ENCODE measurements at regions not wholly inside any gene's neighbourhood (a gene's known extent, or its start where the extent isn't known, plus 50 kb on each side); places are given as distances from the start of the nearest gene placed in this dataset.
A peak's percentile ranks its signal among the peaks of the same experiment; 100 is the strongest.

GRCh38 chr3:194058189-194058571 is 77.8 kb upstream of the HES1 start:
- H3K36me3 ChIP-seq = no peaks in the 10 kb centered on the region
- DNase-seq (ENCODE audit: low spot score) = peak; percentile 56
- H3K4me3 ChIP-seq = peak overlapping the region in 1 of 2 donors; percentile 16
- no peaks in the 10 kb centered on the region for H3K4me1 ChIP-seq (replicated peaks)
- no peaks in the 10 kb centered on the region for H3K27me3 ChIP-seq (replicated peaks; ENCODE audit: insufficient read depth)
- intact Hi-C loops (cut with DNase I) = no loop called here
- no peaks in the 10 kb centered on the region for H3K9me3 ChIP-seq
- 7% methylated on average over 16 of the region's 31 CpGs for WGBS
- TF ChIP-seq CTCF (IDR thresholded peaks at IDR 0.05) (no peak), POLR2A (IDR thresholded peaks at IDR 0.05) (no peak), POLR2AphosphoS5 (IDR thresholded peaks at IDR 0.05) (peak; percentile 31)
- no peak overlapping the region for H3K27ac ChIP-seq

- 72% methylated on average over 1 of the region's 1 CpG for WGBS
- H3K4me3 ChIP-seq = no peak overlapping the region
- TF ChIP-seq POLR2AphosphoS5 (IDR thresholded peaks at IDR 0.05) (no peak), POLR2A (IDR thresholded peaks at IDR 0.05) (no peak), CTCF (IDR thresholded peaks at IDR 0.05) (no peak)
- H3K27ac ChIP-seq = no peak overlapping the region
- H3K4me1 ChIP-seq (replicated peaks) = no peaks in the 10 kb centered on the region
- no peaks in the 10 kb centered on the region for H3K36me3 ChIP-seq
- H3K9me3 ChIP-seq = no peaks in the 10 kb centered on the region
- H3K27me3 ChIP-seq (replicated peaks; ENCODE audit: insufficient read depth) = no peaks in the 10 kb centered on the region
- intact Hi-C loops (cut with DNase I) = no loop called here
- no peak for DNase-seq (ENCODE audit: low spot score)
Observed at GRCh38 chr3:194058753-194059152, 77.2 kb upstream of the HES1 start.

GRCh38 chr3:194061421-194062030 is 74.4 kb upstream of the HES1 start:
- H3K27me3 ChIP-seq (replicated peaks; ENCODE audit: insufficient read depth) = no peaks in the 10 kb centered on the region
- no peak overlapping the region for H3K4me3 ChIP-seq
- no peak for TF ChIP-seq POLR2A (IDR thresholded peaks at IDR 0.05)
- TF ChIP-seq POLR2AphosphoS5 (IDR thresholded peaks at IDR 0.05) = no peak
- no peak for TF ChIP-seq CTCF (IDR thresholded peaks at IDR 0.05)
- no peak overlapping the region for H3K27ac ChIP-seq
- H3K36me3 ChIP-seq = no peaks in the 10 kb centered on the region
- no peaks in the 10 kb centered on the region for H3K9me3 ChIP-seq
- no peaks in the 10 kb centered on the region for H3K4me1 ChIP-seq (replicated peaks)
- no peak for DNase-seq (ENCODE audit: low spot score)
- WGBS = 99% methylated on average over 3 of the region's 3 CpGs
- intact Hi-C loops (cut with DNase I) = no loop called here

GRCh38 chr3:194062830-194063229 is 73.1 kb upstream of the HES1 start:
- H3K36me3 ChIP-seq = no peaks in the 10 kb centered on the region
- TF ChIP-seq CTCF (IDR thresholded peaks at IDR 0.05) (no peak), POLR2A (IDR thresholded peaks at IDR 0.05) (no peak), POLR2AphosphoS5 (IDR thresholded peaks at IDR 0.05) (no peak)
- H3K9me3 ChIP-seq = no peaks in the 10 kb centered on the region
- no peaks in the 10 kb centered on the region for H3K4me1 ChIP-seq (replicated peaks)
- H3K4me3 ChIP-seq = no peak overlapping the region
- no peak overlapping the region for H3K27ac ChIP-seq
- intact Hi-C loops (cut with DNase I) = no loop called here
- no peaks in the 10 kb centered on the region for H3K27me3 ChIP-seq (replicated peaks; ENCODE audit: insufficient read depth)
- no peak for DNase-seq (ENCODE audit: low spot score)
- WGBS = 65% methylated on average over 3 of the region's 3 CpGs

All from prostate gland (tissue), 2 donors.